GM23338 (cell line): ENCODE measurements at regions not wholly inside any gene's neighbourhood (a gene's known extent, or its start where the extent isn't known, plus 50 kb on each side); places are given as distances from the start of the nearest gene placed in this dataset.
"Not testable (repeated sequence)": the region's sequence is repeated elsewhere in the genome, so short reads cannot be mapped to it uniquely, and the experiment has no call there.

Source experiments
- ATAC-seq: fragments of 200-7000 bp; cut with Tn5 transposase; 3 replicates; pipeline ENCODE4 v1.9.1; 2020
- DNase-seq: peaks from one replicate; pipeline ENCODE4 v3.0.0-alpha.2; 2015; ENCODE audit warnings: low spot score
- H2AFZ ChIP-seq: fragments of 200-600 bp; sonication (generic); 2 replicates; pipeline ENCODE4 v1.8.0; 2016; ENCODE audit warnings: antibody characterized with exemption, mild to moderate bottlenecking, moderate library complexity
- H3F3A ChIP-seq: fragments of 200-600 bp; sonication (generic); replicated peaks from 2 replicates; pipeline ENCODE4 v1.8.0; 2017; ENCODE audit warnings: antibody characterized with exemption, mixed run types, low read depth
- H3K27ac ChIP-seq: fragments of 200-600 bp; sonication (generic); 2 replicates; pipeline ENCODE4 v1.6.1; 2016; ENCODE audit warnings: low read depth
- H3K27me3 ChIP-seq: fragments of 200-600 bp; sonication (generic); 2 replicates; pipeline ENCODE4 v1.8.0; 2016; ENCODE audit warnings: mild to moderate bottlenecking, mixed run types, moderate library complexity; ENCODE audit not compliant: insufficient read depth
- H3K36me3 ChIP-seq: fragments of 200-600 bp; sonication (generic); 2 replicates; pipeline ENCODE4 v1.8.0; 2016; ENCODE audit warnings: mild to moderate bottlenecking; ENCODE audit not compliant: insufficient read depth
- H3K4me1 ChIP-seq: fragments of 200-600 bp; sonication (generic); 2 replicates; pipeline ENCODE4 v1.8.0; 2016; ENCODE audit warnings: mild to moderate bottlenecking, moderate library complexity; ENCODE audit not compliant: insufficient read depth
- H3K4me2 ChIP-seq: fragments of 200-600 bp; sonication (generic); 2 replicates; pipeline ENCODE4 v1.7.1; 2017; ENCODE audit warnings: mixed run types
- H3K4me3 ChIP-seq: fragments of 200-600 bp; sonication (generic); 2 replicates; pipeline ENCODE4 v1.6.1; 2016; ENCODE audit warnings: mixed run types
- H3K79me2 ChIP-seq: fragments of 200-600 bp; sonication (generic); replicated peaks from 2 replicates; pipeline ENCODE4 v1.8.0; 2017; ENCODE audit warnings: mild to moderate bottlenecking; ENCODE audit not compliant: insufficient read depth
- H3K9me2 ChIP-seq: fragments of 200-600 bp; sonication (generic); 2 replicates; pipeline ENCODE4 v1.8.0; 2017; ENCODE audit not compliant: insufficient read depth
- H4K20me1 ChIP-seq: fragments of 200-600 bp; sonication (generic); replicated peaks from 2 replicates; pipeline ENCODE4 v1.8.0; 2017; ENCODE audit warnings: mild to moderate bottlenecking; ENCODE audit not compliant: insufficient read depth
- H3K27ac Mint-ChIP-seq: 2 replicates; pipeline ENCODE4 v1.8.0; 2020; ENCODE audit warnings: inconsistent platforms, mild to moderate bottlenecking, moderate library complexity, mixed read lengths
- H3K27me3 Mint-ChIP-seq: 3 replicates; pipeline ENCODE4 v1.8.0; 2022; ENCODE audit warnings: low read depth, mild to moderate bottlenecking, moderate library complexity, mixed read lengths, inconsistent platforms; ENCODE audit not compliant: insufficient read depth, poor library complexity
- H3K36me3 Mint-ChIP-seq: 3 replicates; pipeline ENCODE4 v1.8.0; 2021; ENCODE audit warnings: low read depth, mild to moderate bottlenecking, inconsistent platforms, moderate library complexity, mixed read lengths
- H3K4me1 Mint-ChIP-seq: 3 replicates; pipeline ENCODE4 v1.8.0; 2020; ENCODE audit warnings: mild to moderate bottlenecking, inconsistent platforms, mixed read lengths
- H3K4me3 Mint-ChIP-seq: 3 replicates; pipeline ENCODE4 v1.8.0; 2021; ENCODE audit warnings: moderate library complexity, mild to moderate bottlenecking, inconsistent platforms, mixed read lengths
- H3K9me3 Mint-ChIP-seq: 3 replicates; pipeline ENCODE4 v1.8.0; 2020; ENCODE audit warnings: moderate library complexity, mild to moderate bottlenecking, inconsistent platforms, mixed read lengths
- CREB1 ChIP-seq: fragments of 250-450 bp; sonication (Bioruptor Pico); IDR thresholded peaks from 2 replicates; pipeline ENCODE4 v1.5.0; 2020; ENCODE audit warnings: low read depth, mild to moderate bottlenecking, moderate library complexity
- CTCF ChIP-seq, 2 experiments: fragments of 200-600 bp in 1 of 2; sonication (generic) in 1 of 2; conservative IDR thresholded peaks; 2 replicates each; pipeline versions ENCODE4 v1.5.1 to v1.6.1; 2016 to 2017; ENCODE audit warnings: antibody characterized with exemption in 2 of 2, low read depth in 2 of 2, mild to moderate bottlenecking in 2 of 2, moderate library complexity in 1 of 2
- STAT1 ChIP-seq: IDR thresholded peaks from one replicate; pipeline ENCODE4 v1.6.1; 2016; ENCODE audit warnings: antibody characterized with exemption; ENCODE audit not compliant: unreplicated experiment

- Histone ChIP-seq H3K27ac (no peak overlapping the region), H3K27me3 (no peaks in the 10 kb centered on the region), H3K79me2 (no peaks in the 10 kb centered on the region), H3K4me1 (no peaks in the 10 kb centered on the region), H2AFZ (peak overlapping the region; percentile 60; the same call in 1 of the 2 replicates), H3F3A (no peaks in the 10 kb centered on the region), H3K4me2 (no peak overlapping the region), H3K9me2 (no peaks in the 10 kb centered on the region), H3K4me3 (no peak overlapping the region), H3K36me3 (no peaks in the 10 kb centered on the region), H4K20me1 (no peaks in the 10 kb centered on the region)
- no peaks in the 10 kb centered on the region for H3K4me1 Mint-ChIP-seq
- ATAC-seq (no peak), DNase-seq (peak; percentile 33)
- H3K27ac Mint-ChIP-seq = no peak overlapping the region
- H3K4me3 Mint-ChIP-seq = no peak overlapping the region
- H3K36me3 Mint-ChIP-seq = peaks cover 7% of the 10 kb centered on the region; the same call in 1 of the 3 replicates
- H3K9me3 Mint-ChIP-seq = peaks cover 9% of the 10 kb centered on the region
- no peaks in the 10 kb centered on the region for H3K27me3 Mint-ChIP-seq
- TF ChIP-seq STAT1 (no peak), CTCF (conservative IDR thresholded peaks at IDR 0.05; ENCODE audit: low read depth in 2 of 2) (peak; percentile 53 to 62)
Observed at GRCh38 chr1:219066631-219067349, 106.9 kb upstream of the LYPLAL1 start.

GRCh38 chr1:219067350-219067712 lies 106.3 kb upstream of the LYPLAL1 start:
- H4K20me1 ChIP-seq = no peaks in the 10 kb centered on the region
- H3K79me2 ChIP-seq = no peaks in the 10 kb centered on the region
- H3K4me3 ChIP-seq = no peak overlapping the region
- no peak for DNase-seq
- H3K4me1 Mint-ChIP-seq = no peaks in the 10 kb centered on the region
- no peaks in the 10 kb centered on the region for H3F3A ChIP-seq
- no peaks in the 10 kb centered on the region for H3K4me1 ChIP-seq
- H3K4me2 ChIP-seq = no peak overlapping the region
- H3K9me2 ChIP-seq = no peaks in the 10 kb centered on the region
- H3K4me3 Mint-ChIP-seq = no peak overlapping the region
- no peaks in the 10 kb centered on the region for H3K27me3 Mint-ChIP-seq
- ATAC-seq = no peak
- no peak overlapping the region for H3K27ac ChIP-seq
- peaks cover 14% of the 10 kb centered on the region for H3K9me3 Mint-ChIP-seq
- H2AFZ ChIP-seq = no peak overlapping the region
- TF ChIP-seq CREB1 (CRISPR knock-in tag) = no peak
- H3K27ac Mint-ChIP-seq = no peak overlapping the region
- H3K36me3 ChIP-seq = no peaks in the 10 kb centered on the region
- peaks cover 12% of the 10 kb centered on the region; the same call in 2 of the 3 replicates for H3K36me3 Mint-ChIP-seq
- H3K27me3 ChIP-seq = no peaks in the 10 kb centered on the region

- not testable (repeated sequence) for H3K4me2 ChIP-seq, H3K27ac Mint-ChIP-seq, H3K4me1 Mint-ChIP-seq, DNase-seq, H3K27me3 Mint-ChIP-seq, H4K20me1 ChIP-seq, ATAC-seq, H2AFZ ChIP-seq, H3K4me3 Mint-ChIP-seq, H3K36me3 ChIP-seq, H3K9me2 ChIP-seq, H3K4me1 ChIP-seq, H3F3A ChIP-seq, H3K79me2 ChIP-seq, H3K27me3 ChIP-seq, H3K27ac ChIP-seq, H3K4me3 ChIP-seq
- peaks cover 14% of the 10 kb centered on the region; the same call in 2 of the 3 replicates for H3K36me3 Mint-ChIP-seq
- peaks cover 16% of the 10 kb centered on the region for H3K9me3 Mint-ChIP-seq
Observed at GRCh38 chr1:219070395-219070794, 103.3 kb upstream of the LYPLAL1 start.
